ENCODE measurements at regions not wholly inside any gene's neighbourhood (a gene's known extent, or its start where the extent isn't known, plus 50 kb on each side); places are given as distances from the start of the nearest gene placed in this dataset.
A peak's percentile ranks its signal among the peaks of the same experiment; 100 is the strongest.

GRCh38 chr20:22523499-22524392 is 60.6 kb downstream of the FOXA2 start (continued):
- TF ChIP-seq CBX5 (CRISPR knock-in tag; IDR thresholded peaks at IDR 0.05; ENCODE audit: borderline replicate concordance), result peak; percentile 95; the same call in 1 of the 2 replicates
- TF ChIP-seq HOXA9 (CRISPR knock-in tag; IDR thresholded peaks at IDR 0.05; ENCODE audit: borderline replicate concordance), result peak; percentile 89
- TF ChIP-seq HIC2 (CRISPR knock-in tag; IDR thresholded peaks at IDR 0.05; ENCODE audit: low read depth), result peak; percentile 80
- TF ChIP-seq JUN (CRISPR knock-in tag; IDR thresholded peaks at IDR 0.05), result peak; percentile 50; the same call in 1 of the 2 replicates
- no peak for TF ChIP-seq ZBTB3 (CRISPR knock-in tag; IDR thresholded peaks at IDR 0.05; ENCODE audit: borderline replicate concordance, low read depth)
- TF ChIP-seq MAFG (CRISPR knock-in tag; IDR thresholded peaks at IDR 0.05), result no peak
- no peak for TF ChIP-seq ISX (CRISPR knock-in tag; conservative IDR thresholded peaks at IDR 0.05)
- peak; percentile 59; the same call in 1 of the 2 replicates for TF ChIP-seq ZNF766 (CRISPR knock-in tag; IDR thresholded peaks at IDR 0.05; ENCODE audit: borderline replicate concordance)
- TF ChIP-seq ZSCAN22 (CRISPR knock-in tag; IDR thresholded peaks at IDR 0.05), result 0 out of 2 replicates have a peak, but pooled peaks have one; percentile 26
- TF ChIP-seq ATM (IDR thresholded peaks at IDR 0.05; ENCODE audit: borderline replicate concordance), result no peak
- TF ChIP-seq ZMAT5 (CRISPR knock-in tag; IDR thresholded peaks at IDR 0.05; ENCODE audit: borderline replicate concordance, low read depth), result no peak
- TF ChIP-seq ZNF143 (CRISPR knock-in tag; IDR thresholded peaks at IDR 0.05), result peak; percentile 45; the same call in 1 of the 2 replicates
- TF ChIP-seq ZNF280D (CRISPR knock-in tag; IDR thresholded peaks at IDR 0.05), result peak; percentile 91; the same call in 1 of the 2 replicates
- peak; percentile 75; the same call in 1 of the 2 replicates for TF ChIP-seq TIGD3 (CRISPR knock-in tag; IDR thresholded peaks at IDR 0.05; ENCODE audit: borderline replicate concordance)
- TF ChIP-seq TOE1 (CRISPR knock-in tag; IDR thresholded peaks at IDR 0.05), result peak; percentile 72
- no peak; the same call in 1 of the 2 replicates for TF ChIP-seq ZNF878 (CRISPR knock-in tag; IDR thresholded peaks at IDR 0.05)
- TF ChIP-seq BATF2 (CRISPR knock-in tag; IDR thresholded peaks at IDR 0.05), result peak; percentile 23; the same call in 1 of the 2 replicates
- TF ChIP-seq ZNF333 (CRISPR knock-in tag; IDR thresholded peaks at IDR 0.05; ENCODE audit: borderline replicate concordance), result no peak
- peak; percentile 98 for TF ChIP-seq GATAD2A (CRISPR knock-in tag; IDR thresholded peaks at IDR 0.05)
- TF ChIP-seq THRA (CRISPR knock-in tag; IDR thresholded peaks at IDR 0.05; ENCODE audit: borderline replicate concordance), result peak; percentile 86

All from HepG2 (cell line).